Renal cortex interstitium (tissue), 11 donors: ENCODE measurements at regions not wholly inside any gene's neighbourhood (a gene's known extent, or its start where the extent isn't known, plus 50 kb on each side); places are given as distances from the start of the nearest gene placed in this dataset.
A peak's percentile ranks its signal among the peaks of the same experiment; 100 is the strongest.

Source experiments
- DNase-seq, 11 donors: peaks; one replicate each; pipeline ENCODE4 v3.0.0-alpha.2; 2013; ENCODE audit warnings: low read depth in 9 of 11, low spot score in 4 of 11; ENCODE audit errors: extremely low read depth in 1 of 11

DNA sequence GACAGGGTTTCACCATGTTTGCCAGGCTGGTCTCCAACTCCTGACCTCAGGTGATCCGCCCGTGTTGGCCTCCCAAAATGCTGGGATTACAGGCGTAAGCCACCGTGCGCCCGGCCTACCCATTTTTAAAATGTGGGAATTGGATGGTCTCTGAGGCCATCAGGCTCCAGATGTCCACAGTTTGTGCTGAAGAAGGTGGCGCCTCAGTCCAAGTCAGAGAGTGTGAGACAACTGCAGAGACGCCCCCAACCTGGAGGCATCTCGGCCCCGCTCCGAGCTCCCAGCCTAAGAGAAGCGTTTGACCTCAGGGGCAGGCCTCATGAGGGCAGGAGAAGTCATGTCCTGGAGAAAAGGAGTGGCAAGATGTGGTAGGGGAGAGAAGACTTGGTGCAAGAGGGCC is 146.5 kb downstream of the MRM1 start:
- DNase-seq: no peak

DNA sequence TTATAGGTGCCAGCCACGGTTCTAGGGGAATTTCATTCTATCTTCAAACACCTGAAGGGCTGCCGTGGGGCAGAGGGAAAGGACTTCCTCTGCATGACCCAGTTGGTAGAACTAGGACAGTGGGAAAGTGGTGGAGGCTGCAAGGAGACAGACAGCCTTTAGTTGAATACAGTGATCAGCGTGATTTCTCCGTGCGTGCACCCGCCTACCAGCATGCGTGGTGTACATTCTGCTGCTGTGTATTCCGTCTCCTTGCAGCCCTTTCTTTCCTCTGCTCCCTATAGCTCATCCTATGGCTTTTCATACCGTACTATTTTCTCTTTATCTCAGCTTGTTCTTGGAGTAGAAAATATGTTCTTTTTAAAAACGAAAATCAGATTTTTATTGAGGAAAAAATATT is 146.9 kb downstream of the MRM1 start:
- no peak for DNase-seq

DNA sequence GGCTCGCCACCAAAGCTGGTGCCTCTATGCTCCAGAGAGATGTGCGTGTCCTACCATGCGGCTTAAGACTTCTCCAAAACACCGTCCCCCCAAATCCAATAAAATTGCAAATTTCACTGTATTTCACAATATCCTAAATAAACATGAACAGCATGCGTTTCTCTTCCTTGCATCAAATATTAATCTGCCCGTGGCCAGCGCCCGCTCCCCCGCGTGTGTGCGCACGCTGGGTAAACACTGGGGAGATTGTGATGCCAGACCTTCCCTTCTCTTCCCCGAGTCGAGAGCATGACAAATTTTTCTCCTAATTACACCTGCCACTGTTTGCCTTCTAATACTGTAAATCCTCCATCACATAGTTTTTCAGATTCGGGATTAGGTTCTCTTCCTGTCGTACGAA is 148.1 kb downstream of the MRM1 start:
- DNase-seq: no peak

DNA sequence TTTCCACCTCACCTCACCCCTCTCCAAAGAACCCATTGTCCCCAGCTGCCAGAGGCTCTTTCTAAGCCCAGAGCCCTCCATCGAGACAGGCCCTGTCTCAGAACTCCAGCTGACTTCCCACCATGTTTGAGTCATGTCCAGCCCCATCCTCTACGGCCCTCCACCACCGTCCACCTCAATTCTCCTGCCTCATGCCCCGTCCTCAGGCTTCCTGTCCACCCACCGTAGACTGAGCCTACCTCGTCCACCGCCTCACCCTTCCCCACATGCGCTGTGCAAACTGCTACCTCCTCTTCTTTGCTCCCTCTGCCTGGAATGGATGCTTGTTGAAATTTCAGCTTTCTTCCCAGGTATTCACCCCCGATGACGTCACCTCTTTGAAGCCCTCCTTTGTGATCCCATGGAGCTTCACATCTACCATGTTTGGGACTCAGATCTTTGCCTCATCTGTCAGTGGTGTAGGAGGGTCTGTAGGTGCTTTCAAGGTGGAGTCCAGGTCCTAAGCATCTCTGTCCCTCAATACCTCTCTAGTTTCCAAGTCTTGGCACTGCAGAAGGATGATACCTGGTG is 149.0 kb downstream of the MRM1 start:
- no peak for DNase-seq

DNA sequence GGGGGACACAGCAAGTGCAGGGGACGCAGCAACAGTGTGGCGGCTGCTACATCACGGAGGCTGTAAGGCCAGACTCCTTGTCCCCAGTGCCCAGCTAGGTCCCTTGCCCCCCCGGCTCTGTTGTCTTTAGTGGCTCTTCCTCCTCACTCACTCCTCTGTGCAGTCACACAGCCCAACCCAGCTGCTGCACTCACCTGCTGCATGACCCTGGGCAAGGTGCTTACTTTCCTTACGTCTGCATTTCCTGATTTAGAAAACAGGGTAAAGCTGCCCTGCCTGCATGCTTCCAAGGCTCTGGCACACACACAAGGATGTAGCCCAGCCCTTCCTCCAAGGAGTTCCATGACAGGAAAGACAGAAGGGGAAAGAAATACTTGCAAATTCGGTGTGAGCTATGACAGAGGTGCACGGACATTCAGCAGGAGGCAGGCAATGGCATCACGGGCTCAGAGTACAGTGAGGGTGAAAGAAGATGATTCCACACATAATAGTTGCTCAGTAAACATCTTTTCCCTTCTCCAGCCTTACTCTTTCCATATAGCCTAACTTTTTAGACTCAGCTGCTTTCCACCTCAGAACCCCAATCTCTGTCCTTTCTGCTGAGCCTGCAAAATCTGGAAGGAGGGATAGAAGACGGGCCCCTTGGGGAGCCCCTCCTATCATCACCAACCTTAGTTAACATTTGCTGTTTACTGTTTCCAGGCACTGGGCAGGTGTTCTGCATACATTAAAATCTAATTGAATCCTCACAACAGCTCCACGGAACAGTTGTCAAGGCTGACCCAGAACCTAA is 150.9 kb downstream of the MRM1 start:
- no peak for DNase-seq

DNA sequence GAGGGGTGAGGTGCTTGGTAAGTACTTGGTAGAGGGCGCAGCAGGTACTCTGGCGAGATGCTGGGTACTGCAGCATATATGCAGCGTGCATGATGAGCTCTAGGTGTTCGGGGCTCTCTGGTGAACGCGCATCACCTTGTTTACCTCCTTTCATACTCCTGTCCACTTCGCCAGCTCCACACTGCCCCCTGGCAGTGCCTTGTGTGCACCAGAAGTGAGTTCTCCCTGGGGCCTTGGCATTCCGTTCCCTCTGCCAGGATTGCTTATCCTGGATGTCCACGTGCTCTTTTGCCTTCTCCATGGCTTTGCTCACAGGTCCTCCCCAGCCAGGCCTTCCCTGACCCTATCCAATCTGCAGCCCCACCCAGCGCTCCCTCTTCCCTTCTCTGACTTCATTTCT is 154.2 kb downstream of the MRM1 start:
- DNase-seq: no peak

DNA sequence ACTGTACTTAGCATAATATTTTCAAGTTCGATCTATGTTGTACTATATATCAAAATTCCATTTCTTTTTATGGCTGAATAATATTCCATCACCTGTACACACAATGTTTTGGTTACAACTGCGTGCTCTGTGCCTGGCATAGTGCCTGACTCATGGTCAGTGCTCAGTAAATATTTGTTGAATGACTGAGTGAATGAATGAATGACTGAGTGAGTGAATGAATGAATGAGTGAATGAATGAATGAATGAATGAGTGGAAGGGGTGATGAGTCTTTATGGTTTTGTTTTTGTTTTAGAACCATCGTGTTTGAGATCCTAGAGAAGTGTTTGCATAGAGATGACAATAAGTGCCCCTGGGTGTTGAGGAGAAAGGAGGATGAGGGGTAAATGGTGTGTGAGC is 155.3 kb downstream of the MRM1 start:
- no peak for DNase-seq

DNA sequence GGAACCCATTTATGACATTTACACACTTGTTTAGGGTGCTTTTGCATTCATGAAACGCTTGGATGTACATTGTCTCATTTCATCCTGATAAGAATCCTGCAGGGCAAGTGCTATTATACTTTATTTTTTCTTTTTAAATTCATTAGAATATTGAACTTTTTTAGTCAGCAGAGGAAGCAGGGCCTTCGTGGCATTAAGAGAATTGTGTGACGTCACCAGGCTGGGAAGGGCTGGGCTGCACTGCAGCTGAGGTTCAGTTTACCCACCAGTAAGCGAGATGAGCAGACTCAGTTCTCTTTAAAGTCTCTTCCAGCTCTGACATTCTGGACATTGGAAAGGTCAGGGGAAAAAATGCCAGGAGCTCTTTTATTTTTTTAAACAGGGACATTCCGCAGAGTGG is 159.0 kb downstream of the MRM1 start:
- DNase-seq: no peak

DNA sequence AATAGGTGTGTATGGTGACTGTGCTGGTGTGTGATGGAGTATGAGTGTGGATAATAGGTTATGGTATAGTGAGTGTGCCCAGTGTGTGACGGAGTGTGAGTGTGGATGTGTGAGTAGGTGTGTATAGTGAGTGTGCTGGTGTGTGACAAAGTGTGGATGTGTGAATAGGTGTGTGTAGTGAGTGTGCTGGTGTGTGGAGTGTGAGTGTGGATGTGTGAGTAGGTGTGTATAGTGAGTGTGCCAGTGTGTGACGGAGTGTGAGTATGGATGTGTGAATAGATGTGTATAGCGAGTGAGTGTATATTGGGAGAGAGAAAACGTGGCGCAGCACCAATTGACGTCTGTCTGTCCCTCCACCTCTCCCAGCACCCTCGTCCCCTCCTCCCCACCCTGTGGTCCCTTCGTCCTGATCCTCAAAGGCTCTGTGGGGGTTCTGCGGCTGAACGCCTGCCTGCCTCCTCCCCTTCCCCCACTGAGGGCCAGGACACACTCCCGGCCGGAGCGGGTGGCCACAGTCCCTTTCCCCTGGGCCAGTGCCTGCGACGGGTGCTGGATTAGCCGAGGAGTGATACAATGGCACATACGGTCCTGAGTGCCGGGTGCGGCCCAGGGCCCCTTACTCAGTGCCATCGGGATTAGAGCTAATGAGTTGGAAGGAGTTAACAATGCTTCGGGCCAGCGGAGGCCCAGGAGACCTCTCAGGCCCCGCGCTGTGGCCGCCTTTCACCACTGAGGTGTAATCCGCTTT is 160.0 kb downstream of the MRM1 start:
- DNase-seq: no peak

DNA sequence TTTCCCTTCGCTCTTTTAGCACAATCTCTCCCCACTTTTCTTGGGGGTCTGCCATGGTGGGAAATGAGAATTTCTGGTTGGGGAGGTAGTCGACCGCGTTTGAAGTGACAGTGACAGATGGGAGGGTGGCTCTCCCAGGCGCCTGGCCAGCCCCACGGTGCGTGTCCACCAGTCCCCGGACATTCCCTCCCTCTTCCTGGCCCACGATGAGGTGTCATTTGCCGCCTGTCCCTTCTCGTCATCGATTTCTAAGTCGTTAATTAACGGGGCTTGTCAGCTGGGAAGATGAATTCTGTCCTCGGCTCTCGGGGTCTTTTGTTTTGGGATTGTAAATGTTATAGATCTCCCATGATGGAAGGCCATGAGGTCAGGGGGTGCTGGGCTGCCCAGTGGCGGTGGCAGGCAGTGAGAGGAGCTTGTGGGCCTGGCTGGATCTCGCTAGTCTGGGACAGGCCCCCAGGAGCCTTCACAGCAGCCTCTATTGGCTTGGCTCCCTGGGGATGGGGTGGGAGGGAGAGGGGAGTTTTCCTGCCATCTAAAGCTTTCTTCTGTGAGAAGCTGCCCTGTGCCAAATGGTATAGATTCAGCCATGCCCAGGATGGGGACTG is 164.2 kb downstream of the MRM1 start:
- no peak for DNase-seq

DNA sequence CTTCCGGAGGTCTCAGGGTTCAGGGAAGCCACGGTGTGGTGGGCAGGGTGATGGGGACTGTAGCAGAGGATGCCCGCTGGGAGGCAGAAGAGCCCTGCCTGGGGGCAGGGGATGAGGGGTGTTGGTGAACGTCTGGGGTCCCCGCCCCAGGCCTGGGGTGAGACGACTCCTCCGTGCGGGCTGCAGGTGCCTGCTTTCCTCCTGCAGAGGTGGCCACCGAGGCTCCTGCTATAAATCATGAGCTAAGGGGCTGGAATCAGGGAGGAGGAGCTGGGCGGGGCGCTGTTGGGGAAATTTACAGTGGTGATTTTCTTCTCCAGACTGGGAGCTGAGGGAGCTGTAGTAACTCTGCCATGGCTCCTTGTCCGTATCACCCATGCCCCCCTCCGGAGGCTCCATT is 167.0 kb downstream of the MRM1 start:
- DNase-seq: peak in 9 of 11 donors; percentile 39 to 67 (median 51)

DNA sequence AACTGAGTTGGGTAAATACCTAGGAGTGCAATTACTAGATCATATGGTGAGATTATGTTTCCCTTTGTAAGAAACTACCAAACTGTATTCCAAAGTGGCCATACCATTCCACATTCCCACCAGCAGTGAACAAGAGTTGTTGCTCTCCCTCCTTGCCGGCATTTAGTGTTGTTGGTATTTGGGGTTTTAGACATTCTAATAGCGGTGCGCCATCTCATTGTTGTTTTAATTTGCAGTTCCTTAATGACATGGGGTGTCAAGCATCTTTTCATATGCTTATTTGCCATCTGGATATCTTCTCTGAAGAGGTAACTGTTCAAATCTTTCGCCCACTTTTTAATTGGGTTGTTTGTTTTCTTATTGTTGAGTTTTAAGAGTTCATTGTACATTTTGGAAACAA is 164.2 kb upstream of the LHX1 start:
- DNase-seq: no peak

DNA sequence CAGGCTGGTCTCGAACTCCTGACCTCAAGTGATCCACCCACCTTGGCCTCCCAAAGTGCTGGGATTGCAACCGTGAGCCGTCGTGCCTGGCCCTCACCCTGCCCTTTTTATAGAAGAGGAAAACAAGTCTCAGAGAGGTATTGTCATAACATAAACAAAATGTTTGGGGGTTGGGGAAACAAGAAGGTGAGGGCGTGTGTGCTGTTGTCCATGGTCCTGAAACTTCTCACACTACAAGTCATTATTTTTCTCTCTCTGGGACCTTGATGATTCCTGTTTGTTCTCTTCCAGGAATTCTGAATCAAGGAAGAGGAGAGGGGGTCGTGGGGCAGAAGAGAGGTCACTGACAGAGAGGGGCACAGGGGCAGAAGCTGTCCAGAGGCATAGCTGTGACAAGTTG is 160.2 kb upstream of the LHX1 start:
- peak in 8 of 11 donors; percentile 40 to 69 (median 51) for DNase-seq

DNA sequence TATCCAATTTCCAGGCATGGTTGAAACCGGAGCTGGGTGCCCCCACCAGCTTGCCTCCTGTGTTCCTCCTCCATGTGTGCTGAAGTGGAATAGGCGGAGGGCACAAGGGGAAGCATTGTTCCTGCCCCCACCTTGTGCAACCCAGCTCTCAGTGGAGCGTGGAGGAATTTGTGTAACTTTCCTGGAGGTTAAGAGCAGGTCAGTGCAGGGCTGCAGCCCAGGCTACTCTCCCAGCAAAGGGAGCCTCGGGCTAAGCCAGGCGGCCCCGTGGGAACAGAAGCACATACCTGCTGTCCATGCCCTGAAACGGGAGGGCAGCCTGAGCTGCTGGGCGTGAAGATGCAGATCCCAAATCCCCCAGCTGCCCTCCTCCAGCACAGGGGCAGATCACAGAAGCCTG is 158.8 kb upstream of the LHX1 start:
- peak in 10 of 11 donors; percentile 59 to 94 (median 83) for DNase-seq

DNA sequence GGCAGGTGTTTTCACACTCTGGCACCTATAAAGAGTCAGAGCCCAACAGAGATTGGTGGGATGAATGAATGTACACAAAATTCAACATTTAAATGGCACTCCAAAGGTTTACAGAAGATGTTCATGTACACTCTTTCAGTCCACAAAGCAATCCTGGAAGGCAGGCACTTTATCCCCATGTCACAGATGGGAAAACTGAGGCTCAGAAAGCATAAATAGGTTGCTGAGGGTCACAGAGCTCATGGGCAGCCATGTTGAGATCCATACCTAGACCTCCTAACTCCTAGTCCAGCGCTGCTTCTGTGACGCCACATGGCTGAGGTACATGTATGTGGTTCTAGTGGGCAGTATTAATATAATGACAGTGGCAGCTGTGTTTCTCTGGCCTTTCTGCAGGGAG is 157.7 kb upstream of the LHX1 start:
- DNase-seq: no peak

DNA sequence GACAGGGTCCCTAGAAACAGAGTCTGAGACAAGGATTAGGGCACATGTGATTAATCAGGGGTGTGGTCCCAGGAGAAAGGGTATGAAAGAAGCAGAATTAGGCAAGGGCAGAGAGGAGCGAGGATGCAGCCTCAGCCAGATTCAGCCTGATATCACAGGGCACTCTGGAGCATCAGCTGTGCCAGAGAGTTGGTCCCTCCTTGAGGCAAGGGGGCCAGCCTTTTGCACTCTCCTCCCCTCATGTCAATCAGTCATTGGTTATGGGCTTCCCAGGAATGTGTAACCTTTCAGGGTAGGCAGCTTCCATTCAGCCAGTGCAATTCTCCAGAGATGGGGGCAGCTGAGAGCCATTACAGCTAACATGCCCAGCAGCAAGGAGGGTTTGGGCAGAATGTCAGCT is 152.6 kb upstream of the LHX1 start:
- no peak for DNase-seq

DNA sequence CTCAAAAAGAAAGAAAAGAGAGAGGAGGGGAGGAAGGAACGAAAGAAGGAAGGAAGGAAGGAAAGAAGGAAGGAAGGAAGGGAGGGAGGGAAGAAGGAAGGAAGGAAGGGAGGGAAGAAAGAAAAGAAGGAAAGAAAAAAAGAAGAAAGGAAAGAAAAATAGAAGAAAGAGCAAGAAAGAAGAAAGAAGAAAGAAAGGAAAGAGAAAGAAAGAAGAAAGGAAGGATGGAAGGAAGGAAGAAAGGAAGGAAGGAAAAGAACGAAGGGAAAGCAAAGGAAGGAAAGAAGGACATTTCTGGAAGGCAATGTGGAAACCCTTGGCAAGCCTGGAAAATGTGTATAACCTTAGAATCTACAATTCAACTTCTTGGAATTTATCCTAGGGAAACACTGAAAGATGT is 150.4 kb upstream of the LHX1 start:
- no peak for DNase-seq

DNA sequence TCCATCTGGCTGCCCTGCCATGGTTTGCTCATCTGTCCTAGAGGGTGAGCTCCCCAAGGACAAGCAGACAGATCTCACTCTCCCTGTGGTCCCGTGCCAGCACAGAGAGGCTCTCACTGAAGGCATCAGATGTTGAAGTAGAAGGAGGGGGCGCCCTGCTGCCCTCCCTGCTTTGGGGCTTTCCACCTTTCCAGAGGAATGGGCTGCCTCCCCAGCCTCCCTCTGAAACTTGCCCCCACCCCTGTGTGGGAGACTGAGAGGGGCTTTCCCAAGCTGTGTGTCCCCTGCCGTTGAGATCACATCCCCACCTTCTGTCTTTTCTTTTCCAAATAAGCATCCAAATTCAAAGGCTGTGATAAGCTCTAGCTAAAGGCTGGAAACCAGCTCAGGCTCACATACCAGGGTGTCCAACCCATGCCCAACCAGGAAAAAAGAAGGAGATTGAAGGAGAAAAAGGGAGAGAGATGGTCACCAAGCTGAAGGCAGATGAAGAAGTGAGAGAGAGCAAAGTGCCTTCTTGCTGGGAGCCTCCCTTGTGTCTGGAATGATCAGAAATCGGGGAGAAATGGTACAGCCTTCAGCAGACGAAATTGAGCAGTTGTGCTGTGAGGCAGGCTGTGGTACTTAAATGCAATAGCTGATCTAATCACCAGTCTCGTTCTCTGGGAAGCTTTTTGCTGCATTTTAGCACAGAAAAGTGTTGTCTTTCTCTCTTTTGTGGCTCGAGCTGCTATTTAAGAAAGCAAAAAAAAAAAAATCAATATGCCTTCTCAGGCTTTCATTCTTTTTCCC is 145.9 kb upstream of the LHX1 start:
- DNase-seq: no peak

DNA sequence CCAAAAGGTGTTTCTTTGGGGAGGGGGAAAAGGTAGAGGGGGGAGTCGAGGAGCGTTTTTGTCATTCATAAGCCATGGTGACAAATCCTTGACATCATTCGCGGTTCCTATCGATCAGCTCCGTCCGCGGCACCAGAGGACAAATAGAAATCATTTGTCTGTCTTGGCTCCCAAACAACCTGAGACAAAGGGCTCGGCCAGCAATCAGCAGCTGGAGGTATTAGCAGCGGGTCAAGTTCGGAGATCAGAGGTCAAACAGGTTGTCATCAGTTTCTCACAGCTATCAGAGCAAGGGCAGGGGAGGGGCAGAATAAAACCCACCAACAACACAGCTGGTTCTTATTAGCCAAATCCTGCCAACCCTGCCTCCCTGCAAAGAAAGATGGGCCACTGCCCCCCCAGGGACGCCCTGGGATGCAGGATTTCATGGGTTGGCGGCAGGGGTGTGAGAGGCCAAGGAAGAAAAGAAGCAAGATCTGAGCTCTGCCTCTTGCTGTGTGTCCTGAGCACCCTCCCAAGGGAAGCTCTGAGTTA is 145.3 kb upstream of the LHX1 start:
- DNase-seq: no peak
